ENCODE measurements at regions not wholly inside any gene's neighbourhood (a gene's known extent, or its start where the extent isn't known, plus 50 kb on each side); places are given as distances from the start of the nearest gene placed in this dataset.
A peak's percentile ranks its signal among the peaks of the same experiment; 100 is the strongest.

DNA sequence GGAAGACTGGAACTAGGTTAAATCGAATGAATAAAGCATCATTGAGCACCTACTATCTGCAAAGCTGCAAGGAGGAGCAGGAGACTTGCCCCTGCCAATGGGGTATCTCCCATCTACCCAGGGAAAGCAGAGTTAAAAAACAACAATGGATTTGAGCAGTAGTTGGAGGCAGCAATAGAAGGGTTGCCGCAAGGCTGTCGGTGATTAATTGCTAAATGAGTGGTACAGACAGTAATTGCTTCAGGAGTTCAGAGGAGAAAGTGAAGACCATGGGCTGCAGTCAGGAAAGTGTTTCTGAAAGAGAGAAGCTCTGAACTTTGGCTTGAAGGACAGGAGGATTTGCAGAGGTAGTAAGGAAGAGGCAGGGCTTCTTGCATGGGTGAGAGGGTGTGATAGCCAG, 152.9 kb downstream of the ACTL8 start:
- DNase-seq: no peak

DNA sequence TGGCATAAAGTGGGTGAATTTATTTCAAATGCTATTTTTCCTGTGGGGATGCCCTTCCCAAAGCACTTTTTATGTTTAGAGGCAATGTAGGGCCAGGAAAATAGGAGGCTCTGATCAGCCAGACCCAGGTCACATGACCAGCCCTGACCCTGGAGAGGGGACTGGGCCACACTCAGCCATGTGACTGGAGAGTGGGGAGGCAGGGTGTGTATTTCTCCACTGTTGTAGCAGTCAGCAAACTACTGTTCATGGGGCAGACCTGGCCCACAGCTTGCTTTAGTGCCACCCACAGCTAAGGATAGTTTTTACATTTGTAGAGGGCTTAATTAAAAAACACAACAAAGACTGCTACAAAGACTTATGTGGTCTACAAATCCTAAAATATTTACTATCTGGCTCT, 153.8 kb downstream of the ACTL8 start:
- no peak for DNase-seq

DNA sequence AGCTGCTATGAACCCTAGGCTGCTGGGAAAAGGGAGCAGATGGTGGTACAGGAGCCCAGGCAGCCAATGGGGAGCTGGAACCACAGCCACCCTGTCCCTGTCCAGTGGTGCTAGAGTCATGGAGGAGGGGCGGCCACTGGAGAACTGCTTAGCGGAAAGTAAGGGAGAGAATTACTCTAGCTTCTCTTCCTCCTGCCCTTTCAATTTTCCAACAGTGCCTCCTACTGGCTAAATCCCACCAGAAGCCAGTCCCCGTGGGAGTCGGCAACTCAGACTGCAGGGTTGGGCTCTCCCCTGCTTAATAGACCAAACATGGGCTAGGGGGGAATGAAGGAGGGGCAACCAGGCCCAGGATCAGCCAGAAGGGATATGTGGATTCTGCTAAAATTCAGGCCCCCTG, 154.5 kb downstream of the ACTL8 start:
- peak; percentile 69 for DNase-seq

DNA sequence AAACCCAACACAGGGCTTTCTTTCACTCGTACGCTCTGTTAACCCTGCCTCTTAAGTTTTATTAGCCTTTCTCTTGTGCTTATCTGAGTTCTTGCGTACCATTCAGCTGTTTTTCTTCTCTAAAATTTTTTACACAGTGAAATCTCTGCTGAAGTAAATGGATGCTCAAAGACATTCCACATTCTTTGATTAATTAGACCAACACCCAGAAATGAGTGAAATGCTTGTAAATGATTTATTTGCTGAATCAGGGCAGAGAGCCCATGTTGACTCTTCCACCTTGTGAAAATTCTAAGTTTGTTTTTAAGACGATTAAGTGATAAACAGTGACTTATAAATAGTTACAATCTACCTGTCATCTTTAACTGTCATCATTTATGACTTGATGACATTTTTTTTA, 156.7 kb downstream of the ACTL8 start:
- DNase-seq: no peak

DNA sequence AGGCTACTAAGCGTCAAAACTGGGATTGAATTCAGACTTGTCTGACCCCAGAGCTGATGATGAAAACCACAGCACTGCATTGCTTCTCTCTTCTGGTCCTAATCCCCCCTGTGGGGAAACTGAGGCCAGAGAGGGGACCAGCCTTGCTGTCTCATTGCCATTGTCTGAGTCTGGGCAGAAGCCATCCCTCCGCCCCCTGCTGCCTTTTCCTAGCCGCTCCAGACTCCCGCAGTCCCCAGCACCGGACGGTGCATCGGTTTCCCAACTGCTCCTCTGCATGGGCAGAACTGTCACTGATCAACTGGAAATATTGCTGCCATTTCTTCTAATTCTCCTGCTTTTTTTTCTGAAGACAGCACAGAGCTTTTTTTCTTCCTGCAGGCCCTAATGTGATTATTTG, 157.4 kb downstream of the ACTL8 start:
- DNase-seq: no peak

DNA sequence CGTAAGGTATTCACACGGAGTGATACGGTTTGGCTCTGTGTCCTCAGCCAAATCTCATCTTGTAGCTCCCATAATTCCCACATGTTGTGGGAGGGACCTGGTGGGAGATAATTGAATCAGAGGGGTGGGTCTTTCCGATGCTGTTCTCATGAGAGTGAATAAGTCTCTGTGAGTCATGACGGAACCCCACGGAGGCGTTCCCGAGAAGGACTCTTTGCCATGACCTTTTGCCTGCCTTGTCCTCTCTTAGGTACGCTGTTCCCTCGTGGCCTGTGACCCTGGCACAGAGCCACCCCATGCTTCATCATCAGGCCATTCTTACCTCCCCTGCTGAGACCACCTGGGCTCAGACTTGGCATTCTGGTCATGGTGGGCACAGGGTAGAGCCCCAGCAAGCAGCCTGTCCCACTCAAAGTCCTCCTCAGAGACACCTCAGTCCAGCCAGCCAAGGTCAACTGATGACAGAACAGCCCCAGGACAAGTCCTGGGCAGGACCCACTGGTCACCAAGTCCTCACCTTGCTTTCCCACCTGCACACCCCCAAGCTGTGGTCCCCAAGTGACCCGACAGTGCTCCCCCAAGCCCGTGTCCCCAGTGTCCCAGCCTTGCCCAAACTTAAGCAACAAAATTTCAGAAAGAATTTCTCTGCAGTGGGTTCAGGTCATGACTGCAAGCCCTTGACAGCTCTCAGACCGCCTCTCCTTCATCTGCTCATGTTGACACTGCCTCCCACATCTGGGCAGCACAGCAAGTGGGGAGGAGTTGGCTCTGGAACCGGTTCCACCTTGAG, 158.4 kb downstream of the ACTL8 start:
- DNase-seq: peak; percentile 51

DNA sequence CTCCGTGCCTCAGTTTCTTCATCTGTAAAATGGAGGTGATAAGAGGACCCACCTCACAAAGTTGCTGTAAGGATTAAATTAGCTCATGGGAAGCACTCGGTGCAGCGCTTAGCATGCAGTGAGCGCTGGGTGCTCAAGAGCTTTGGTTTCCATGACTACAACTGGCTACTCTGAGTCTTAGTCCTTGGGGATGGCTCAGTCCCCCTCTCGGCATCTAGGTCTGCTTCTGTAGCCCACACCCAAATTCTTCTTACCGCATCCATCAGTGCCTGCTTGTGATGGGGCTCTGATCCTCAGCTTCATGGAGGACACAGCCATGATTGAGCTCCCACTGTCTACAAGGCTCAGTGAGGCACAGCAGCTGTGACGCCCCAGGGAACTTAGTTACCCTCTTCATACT, 159.0 kb downstream of the ACTL8 start:
- DNase-seq: peak; percentile 33

DNA sequence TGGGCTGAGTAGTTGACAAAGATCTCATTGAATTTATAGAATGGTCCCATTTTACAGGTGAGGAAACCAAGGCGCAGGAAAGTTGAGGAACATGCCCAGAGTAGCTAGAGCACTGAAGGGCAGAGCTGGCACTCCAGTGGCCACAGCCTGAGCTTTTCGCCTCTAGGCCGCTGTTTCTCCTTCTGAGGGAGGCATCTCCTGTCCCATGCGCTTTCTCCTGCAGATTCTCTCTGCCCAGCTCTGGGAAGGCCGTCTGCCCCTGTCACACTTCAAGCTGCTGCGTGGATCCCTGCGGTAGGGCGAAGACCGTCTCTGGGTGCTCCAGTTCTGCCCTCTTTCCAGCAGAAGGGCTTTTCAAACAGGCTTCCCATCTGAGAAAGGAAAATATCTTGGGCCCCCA, 159.9 kb downstream of the ACTL8 start:
- no peak for DNase-seq

DNA sequence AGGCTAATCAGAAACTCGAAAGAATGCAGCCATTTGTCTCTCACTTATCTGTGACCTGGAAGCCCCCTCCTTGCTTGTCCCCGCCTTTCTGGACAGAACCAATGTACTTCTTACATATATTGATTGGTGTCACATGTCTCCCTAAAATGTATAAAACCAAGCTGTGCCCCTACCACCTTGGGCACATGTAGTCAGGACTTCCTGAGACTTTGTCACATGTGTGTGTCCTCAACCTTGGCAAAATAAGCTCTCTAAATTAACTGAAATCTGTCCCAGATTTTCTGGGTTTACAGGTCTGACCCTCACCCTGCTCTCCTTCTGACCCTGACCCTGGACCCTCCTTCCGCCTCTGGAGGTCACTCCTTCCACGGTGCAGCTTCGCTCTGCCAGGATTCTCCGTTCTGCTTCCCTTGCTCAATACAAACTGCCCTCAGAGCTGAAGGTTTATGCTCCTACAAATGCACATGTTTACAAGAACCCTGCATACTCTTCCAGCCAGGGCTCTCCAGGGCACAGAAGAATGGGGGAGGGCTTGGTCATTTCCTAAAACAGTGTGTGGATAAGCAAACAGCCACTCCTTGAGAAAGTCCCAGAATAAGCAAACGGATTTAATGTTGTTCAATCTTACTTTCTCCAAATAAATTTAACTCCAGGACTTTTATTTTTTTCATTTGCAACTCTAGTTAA, 160.5 kb downstream of the ACTL8 start:
- DNase-seq: no peak

DNA sequence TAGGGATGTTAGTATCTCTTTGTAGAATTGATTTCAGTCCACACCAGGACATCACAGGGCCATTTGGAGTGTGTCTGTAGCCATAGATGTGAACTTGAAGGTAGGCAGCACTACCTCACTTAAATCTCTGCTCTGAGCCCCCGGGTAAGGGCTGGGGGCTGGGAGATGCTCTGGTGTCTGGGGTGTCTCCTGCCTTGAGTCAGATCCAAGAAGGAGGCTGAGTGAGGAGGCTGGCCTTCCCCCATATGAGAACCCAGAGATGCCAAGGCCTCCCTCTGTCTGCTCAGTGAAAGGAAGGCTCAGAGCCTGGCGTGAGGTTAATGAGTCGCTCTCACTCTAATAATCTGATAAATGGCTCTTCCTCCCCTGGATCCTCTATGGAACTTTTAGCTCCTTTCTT, 161.6 kb downstream of the ACTL8 start:
- no peak for DNase-seq

DNA sequence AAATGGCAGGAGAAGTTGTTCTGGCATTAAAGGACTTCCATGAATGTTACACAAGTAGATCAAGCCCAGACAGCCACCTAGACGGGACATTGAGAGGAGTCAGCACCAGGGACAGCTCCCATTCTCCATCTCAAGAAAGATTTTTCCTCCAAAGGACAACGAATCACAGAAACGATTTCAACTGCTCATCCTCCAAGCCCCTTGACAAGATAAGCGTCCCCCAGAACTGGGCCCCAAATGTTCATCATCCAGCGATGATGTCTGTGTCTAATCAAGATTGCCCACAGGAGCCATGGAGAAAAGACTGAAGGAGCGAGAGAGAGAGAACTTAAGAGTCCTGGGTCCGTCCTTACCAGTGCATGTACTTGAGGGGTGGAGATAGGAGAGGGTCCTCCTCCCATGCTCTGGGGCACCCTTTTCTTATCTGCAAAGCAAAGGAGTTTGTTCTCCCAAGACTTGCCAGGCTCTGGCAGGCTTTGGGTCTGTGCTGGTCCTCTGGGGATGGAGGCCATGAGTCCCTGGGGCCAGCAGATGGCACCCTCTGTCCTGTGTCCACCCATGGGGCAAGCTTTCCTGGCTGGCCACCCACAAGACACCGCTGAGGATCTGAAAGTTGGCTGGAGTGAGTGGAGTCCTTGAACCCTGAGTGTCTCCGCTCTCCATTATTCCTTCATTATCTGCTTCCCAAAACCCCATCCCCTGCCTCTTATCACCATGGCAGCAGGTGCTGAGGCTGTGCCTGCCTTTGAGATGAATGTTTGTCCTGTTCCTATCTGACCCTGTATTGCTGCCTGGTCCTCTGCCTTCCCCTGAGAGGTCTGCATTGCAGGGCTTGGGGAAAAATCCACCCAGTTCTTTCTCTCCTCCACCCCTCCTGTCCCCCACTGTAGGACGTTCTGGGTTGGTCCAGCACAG, 164.6 kb downstream of the ACTL8 start:
- peak; percentile 70 for DNase-seq

DNA sequence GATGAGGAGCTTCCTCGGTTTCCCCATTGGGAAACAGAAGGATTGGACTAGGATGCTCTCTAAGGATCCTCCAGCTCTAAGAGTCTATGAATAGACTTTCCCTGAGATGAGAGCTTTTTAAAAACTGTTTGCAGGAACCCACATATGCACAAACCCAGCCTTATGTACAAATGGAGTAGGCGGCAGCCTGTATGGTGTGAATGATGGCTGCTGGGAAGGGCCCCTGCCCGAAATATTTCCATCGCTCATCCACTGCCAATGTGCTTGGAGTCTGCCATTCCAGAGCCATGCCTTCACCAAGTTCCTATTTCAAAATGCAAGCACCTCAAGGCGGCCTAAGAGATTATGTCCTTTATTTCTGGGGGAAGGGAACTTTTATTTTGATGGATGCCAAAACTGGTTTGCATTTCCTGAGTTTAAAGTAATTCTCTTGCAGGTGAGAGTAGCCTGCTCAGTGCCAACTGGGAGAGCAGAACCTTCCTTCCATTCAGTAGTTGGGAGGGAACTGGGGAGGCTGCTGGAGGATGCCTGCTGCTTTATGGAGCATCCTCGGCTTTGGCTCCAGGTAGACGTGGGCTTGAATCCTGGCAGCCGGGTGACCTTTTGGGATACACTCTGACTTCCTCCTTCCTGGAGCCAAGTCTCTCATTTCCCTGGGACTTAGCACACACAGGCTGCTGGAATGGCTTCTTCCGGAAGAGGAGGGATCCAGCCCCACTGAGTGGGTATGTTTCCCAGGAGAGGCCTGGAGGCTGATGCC, 165.9 kb downstream of the ACTL8 start:
- DNase-seq: no peak

DNA sequence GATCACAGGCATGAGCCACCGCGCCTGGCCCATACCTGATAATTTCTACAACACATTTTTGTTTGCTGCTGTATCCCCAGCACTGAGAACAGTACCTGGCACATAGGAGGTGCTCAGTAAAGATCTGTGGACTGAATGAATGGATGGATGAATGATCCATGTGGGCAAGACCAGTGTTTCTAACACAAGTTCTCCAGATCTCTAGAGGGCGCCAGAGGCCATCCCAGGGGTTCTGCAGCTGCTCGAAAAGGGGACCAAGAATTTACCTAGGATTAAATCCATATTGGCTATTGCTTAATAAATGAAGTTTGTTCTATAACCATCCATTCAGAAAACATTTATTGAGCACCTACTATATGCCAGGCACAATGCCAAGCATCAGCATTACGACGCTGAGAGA, 167.7 kb downstream of the ACTL8 start:
- peak; percentile 85 for DNase-seq

DNA sequence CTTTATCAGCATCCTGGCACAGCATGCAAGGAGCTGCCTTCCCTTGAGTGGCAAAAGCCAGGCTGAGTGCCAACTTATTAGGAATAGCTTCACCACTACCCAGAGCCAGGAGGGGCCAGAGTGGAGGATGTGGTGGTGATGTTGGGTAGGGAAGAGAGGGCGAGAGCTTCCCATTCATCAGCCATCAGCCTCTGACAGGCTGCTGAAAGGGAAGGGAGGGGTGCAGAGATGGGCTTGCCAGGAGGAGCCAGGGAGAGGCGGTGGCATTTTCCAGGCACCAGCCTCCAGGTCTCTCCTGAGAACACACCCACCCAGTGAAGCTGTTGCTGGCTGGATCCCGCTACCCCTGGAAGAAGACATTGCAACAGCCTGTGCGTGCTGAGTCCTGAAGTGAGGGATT, 168.5 kb downstream of the ACTL8 start:
- no peak for DNase-seq

DNA sequence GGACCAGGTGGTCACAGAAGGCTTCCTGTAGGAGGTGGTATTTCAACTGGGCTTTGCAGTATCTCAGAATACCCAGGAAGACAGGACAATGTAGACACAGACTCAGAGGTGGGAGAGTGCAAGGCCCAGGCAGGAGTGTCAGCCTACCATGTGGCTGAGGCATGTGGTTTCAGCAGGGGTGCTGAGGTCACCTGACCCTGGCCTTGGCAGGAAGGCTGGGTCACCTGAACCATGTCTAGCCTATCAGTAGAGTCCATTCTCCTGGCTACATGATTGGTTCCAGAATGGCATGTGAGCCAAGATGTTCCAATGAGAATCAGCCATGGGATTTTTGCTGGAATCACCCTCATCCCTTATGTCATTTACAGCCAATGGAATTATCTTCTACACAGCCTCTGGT, 169.4 kb downstream of the ACTL8 start:
- no peak for DNase-seq

DNA sequence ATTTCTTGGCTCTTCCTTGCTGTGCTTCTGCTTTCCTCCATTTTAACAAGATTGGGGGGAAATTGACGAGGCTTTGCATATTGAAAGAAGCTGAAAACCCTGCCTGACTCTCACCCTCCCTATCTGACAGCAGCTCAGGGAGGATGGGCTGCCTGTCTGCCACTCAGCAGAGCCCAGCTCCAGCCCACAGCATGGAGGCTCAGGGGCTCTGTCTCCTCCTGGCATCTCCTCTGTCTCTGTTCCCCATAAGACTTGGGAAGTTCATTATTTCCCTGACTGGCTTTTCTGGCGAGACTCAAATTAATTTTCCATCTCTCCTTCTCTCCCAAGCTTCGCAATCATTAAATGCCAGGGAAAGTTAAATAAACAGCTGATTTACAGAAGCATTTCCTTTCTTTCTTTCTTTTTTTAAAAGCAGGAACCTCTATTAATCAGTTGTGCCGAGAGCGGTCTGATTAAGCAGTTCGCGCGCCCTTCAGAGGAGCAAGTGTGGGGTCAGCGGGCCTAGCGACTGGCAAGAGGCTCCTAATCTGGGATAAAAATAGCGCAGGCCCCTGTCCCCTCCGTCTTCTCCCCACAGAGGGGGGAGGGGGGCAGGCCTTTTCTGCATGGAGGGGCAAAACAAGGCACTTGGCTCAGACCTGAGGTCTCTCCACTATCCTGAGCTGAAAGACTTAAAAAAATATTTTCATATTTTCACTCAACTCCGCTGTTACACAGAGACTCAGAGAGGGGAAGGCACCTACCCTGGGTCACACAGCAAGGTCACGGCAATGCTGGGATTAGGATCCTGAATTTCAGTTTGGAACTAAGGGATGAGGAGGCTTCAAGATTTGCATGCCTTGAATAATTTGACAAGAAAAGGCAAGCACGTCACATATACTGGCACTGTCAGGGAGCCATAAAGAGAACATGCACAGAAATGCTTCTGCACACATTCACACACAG, 170.4 kb downstream of the ACTL8 start:
- DNase-seq: peak; percentile 24

DNA sequence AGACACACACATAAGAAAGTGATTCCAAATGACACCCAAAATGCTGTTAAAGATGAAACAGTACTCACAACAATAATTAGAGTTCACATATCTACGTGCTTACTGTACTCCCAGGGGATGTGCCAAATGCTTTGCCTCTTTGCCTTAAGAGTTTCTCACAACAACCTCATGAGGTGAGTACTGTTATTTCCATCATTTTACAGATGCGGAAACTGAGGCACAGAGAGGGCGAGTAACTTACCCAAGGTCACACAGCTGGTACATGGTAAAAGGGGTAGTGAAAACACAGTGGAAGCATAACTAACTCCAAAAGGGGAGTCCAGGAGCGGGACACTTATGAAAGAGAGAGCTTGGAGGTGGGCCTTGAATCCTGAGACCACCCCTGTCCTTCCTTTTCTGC, 171.8 kb downstream of the ACTL8 start:
- DNase-seq: no peak

DNA sequence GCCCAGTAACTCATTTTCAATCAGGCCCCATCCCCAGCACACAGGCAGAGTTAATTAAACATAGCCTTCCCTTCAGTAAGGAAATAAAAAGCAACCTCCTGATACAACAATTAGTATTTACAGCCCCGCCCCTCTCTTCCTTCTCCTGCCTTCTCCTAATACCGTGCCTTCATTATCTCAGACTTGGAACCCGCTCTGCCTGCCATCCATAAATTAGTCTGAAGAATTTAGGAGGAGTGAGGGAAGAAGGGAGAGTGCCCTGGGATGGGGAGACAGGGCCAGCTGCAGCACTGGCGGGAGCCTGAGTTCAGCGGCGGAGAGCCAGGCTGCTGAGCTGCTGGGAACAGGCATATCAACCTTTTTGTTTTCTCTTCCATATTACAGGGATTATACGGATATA, 172.8 kb downstream of the ACTL8 start:
- no peak for DNase-seq

DNA sequence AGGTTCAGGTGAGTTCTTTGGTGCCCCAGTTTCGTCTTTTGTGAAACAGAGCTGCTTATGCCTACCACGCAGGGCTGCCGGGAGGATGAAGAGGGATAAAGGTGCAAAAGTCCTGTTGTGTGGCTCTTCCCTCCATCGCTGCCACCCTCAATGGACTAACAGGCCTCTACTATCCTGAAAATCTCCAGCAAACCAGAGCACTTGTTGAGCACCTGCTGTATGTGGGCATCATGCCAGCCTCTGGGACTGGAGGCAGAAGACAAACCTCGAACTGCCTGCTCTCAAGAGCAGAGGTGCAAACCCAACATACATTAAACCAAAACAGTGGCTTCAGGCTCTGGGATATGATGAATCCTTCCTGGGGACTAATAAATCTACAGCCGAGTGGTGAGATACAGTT, 174.1 kb downstream of the ACTL8 start:
- no peak for DNase-seq

DNA sequence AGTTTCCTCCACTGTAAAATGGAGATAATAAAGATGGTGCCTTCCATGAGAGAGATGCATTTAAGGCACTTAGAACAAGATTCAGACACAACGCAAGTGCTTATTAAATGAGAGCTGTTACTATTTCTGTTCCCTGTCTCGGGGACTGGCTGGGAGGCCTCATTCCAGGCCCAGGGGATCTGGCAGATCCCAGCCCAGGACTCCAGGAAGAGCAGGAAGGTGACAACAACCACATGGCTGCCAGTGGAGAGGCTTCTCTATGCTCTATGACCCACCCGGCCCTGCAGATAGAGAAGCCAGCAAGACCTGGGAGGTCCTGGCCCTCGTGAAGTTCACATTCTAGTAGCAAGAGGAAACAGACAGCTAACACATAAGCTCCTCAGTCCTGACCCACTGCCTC, 175.5 kb downstream of the ACTL8 start:
- DNase-seq: no peak

DNA sequence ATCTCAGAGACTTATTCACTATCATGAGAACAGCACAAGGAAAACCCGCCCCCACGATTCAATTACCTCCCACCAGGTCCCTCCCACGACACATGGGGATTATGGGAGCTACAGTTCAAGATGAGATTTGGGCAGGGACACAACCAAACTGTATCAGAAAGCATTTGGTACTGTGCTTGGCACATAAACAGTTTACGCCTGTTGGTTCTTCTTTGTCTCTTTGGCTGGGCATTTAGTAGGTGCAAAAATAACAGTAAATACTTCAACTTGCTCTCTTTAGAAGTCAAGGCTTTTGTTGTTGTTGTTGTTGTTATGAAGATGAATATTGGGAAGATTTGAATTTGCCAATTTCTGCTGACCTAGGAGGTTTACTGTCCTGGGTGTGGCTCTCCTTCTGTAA, 175.4 kb upstream of the IGSF21 start:
- DNase-seq: no peak

DNA sequence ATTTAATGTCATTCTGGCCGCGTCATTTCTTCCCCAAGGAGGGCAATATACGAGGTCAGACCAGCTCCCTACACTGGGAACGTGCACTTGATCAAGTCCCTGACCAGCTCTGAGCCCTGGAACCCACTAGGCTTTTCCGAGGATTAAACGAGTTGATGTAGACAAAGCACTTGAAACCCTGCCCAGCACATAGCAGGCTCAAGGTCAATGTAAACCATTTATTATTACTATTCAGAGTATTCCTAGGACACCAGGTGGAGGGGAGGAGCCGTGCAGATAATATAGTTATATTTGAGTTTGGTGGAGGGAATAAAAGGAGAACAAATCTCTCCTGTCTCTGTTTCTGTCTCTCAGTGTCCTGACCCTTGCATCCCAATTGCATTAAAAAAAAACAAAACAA, 174.1 kb upstream of the IGSF21 start:
- peak; percentile 26 for DNase-seq

All from NCI-H82 (cell line).